ENCODE measurements at regions not wholly inside any gene's neighbourhood (a gene's known extent, or its start where the extent isn't known, plus 50 kb on each side); places are given as distances from the start of the nearest gene placed in this dataset.

GRCh38 chr3:104547031-104547430, 819.7 kb upstream of the ALCAM start:
- DNase-seq (ENCODE audit: low read depth) = no peak
- H3K4me3 ChIP-seq (ENCODE audit: low read depth, low read length) = no peak overlapping the region
- TF ChIP-seq CTCF (IDR thresholded peaks at IDR 0.05; ENCODE audit: low read depth, low read length) = no peak
- TF ChIP-seq POLR2A (IDR thresholded peaks at IDR 0.05; ENCODE audit: extremely low read depth, insufficient read length) = no peak
- TF ChIP-seq MAX (IDR thresholded peaks at IDR 0.05; ENCODE audit: low read depth, low read length) = no peak
- TF ChIP-seq MYC (IDR thresholded peaks at IDR 0.05; ENCODE audit: low read depth, low read length) = no peak

GRCh38 chr3:104548401-104548800, 818.3 kb upstream of the ALCAM start:
- no peak for DNase-seq (ENCODE audit: low read depth)
- H3K4me3 ChIP-seq (ENCODE audit: low read depth, low read length) = no peak overlapping the region
- TF ChIP-seq POLR2A (IDR thresholded peaks at IDR 0.05; ENCODE audit: extremely low read depth, insufficient read length) = no peak
- no peak for TF ChIP-seq MAX (IDR thresholded peaks at IDR 0.05; ENCODE audit: low read depth, low read length)
- no peak for TF ChIP-seq CTCF (IDR thresholded peaks at IDR 0.05; ENCODE audit: low read depth, low read length)
- no peak for TF ChIP-seq MYC (IDR thresholded peaks at IDR 0.05; ENCODE audit: low read depth, low read length)

GRCh38 chr3:104549099-104549714, 817.5 kb upstream of the ALCAM start:
- H3K4me3 ChIP-seq (ENCODE audit: low read depth, low read length) = no peak overlapping the region
- no peak for DNase-seq (ENCODE audit: low read depth)
- no peak for TF ChIP-seq MAX (IDR thresholded peaks at IDR 0.05; ENCODE audit: low read depth, low read length)
- no peak for TF ChIP-seq MYC (IDR thresholded peaks at IDR 0.05; ENCODE audit: low read depth, low read length)
- TF ChIP-seq CTCF (IDR thresholded peaks at IDR 0.05; ENCODE audit: low read depth, low read length) = no peak
- TF ChIP-seq POLR2A (IDR thresholded peaks at IDR 0.05; ENCODE audit: extremely low read depth, insufficient read length) = no peak

DNA sequence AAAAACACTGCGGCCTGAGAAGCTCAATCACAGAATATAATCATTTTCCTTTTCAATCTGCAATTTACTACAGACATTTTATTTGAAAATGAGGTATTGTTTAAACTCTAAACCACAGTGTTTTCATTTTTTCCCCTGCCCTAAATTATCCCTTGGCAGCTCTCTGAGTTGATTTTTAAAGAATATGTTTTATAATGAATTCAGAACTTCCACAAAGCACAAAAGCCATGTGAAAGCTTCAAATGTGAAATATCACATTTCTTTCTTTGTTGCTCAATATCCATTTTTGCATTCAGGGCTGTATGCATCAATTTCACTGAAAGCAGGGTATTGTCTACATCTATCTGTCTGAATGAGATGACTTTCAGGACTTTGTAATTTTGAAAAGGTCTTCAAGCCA, 813.6 kb upstream of the ALCAM start:
- no peak for TF ChIP-seq MAX (IDR thresholded peaks at IDR 0.05; ENCODE audit: low read depth, low read length)
- TF ChIP-seq POLR2A (IDR thresholded peaks at IDR 0.05; ENCODE audit: extremely low read depth, insufficient read length) = no peak
- no peak for TF ChIP-seq CTCF (IDR thresholded peaks at IDR 0.05; ENCODE audit: low read depth, low read length)
- TF ChIP-seq MYC (IDR thresholded peaks at IDR 0.05; ENCODE audit: low read depth, low read length) = no peak
- no peak overlapping the region for H3K4me3 ChIP-seq (ENCODE audit: low read depth, low read length)
- DNase-seq (ENCODE audit: low read depth) = no peak

- H3K4me3 ChIP-seq (ENCODE audit: low read depth, low read length) = no peak overlapping the region
- DNase-seq (ENCODE audit: low read depth) = no peak
- TF ChIP-seq POLR2A (IDR thresholded peaks at IDR 0.05; ENCODE audit: extremely low read depth, insufficient read length) (no peak), MYC (IDR thresholded peaks at IDR 0.05; ENCODE audit: low read depth, low read length) (no peak), MAX (IDR thresholded peaks at IDR 0.05; ENCODE audit: low read depth, low read length) (no peak), CTCF (IDR thresholded peaks at IDR 0.05; ENCODE audit: low read depth, low read length) (no peak)
Measured at GRCh38 chr3:104554425-104554824, 812.3 kb upstream of the ALCAM start.

Measured in NB4 (cell line).